Stomach (tissue), 8 donors: ENCODE measurements at regions not wholly inside any gene's neighbourhood (a gene's known extent, or its start where the extent isn't known, plus 50 kb on each side); places are given as distances from the start of the nearest gene placed in this dataset.

Experiments
- DNase-seq, 2 donors: peaks; one replicate each; pipeline versions ENCODE4 v3.0.0 to v3.0.0-alpha.2; 2013 to 2019
- H3K27ac ChIP-seq, 5 donors: fragments of 200-600 bp in 4 of 5; sonication (generic) in 4 of 5; one replicate each; pipeline ENCODE4 v1.5.1; 2013 to 2019; ENCODE audit warnings: mild to moderate bottlenecking in 1 of 5, moderate library complexity in 1 of 5
- H3K27me3 ChIP-seq, 3 donors: fragments of 200-600 bp; sonication (generic); one replicate each; pipeline ENCODE4 v1.5.1; 2017 to 2019; ENCODE audit warnings: mixed run types in 1 of 3
- H3K36me3 ChIP-seq, 4 donors: fragments of 200-600 bp; sonication (generic); 1 replicate in 3 of 4; 2 replicates in 1 of 4; pipeline ENCODE4 v1.5.1; 2016 to 2019
- H3K4me1 ChIP-seq, 4 donors: fragments of 200-600 bp; sonication (generic); one replicate each; pipeline ENCODE4 v1.5.1; 2016 to 2019
- H3K4me3 ChIP-seq, 4 donors: fragments of 200-600 bp; sonication (generic) in 3 of 4; one replicate each; pipeline ENCODE4 v1.5.1; 2016 to 2019; ENCODE audit warnings: mild to moderate bottlenecking in 1 of 4
- H3K9me3 ChIP-seq, 4 donors: fragments of 200-600 bp; sonication (generic); one replicate each; pipeline ENCODE4 v1.5.1; 2016 to 2019
- CTCF ChIP-seq, 7 experiments: fragments of 450-650 bp in 4 of 7; fragments of 200-600 bp in 3 of 7; sonication (generic) in 3 of 7; IDR thresholded peaks; one replicate each; pipeline ENCODE4 v1.5.1; 2016 to 2019; ENCODE audit warnings: antibody characterized with exemption in 7 of 7, control low read depth in 2 of 7, mild to moderate bottlenecking in 1 of 7
- EP300 ChIP-seq: sonication (generic); formaldehyde crosslinking; IDR thresholded peaks from one replicate; pipeline ENCODE4 v1.6.1; 2017; ENCODE audit warnings: antibody characterized with exemption
- POLR2A ChIP-seq, 4 donors: fragments of 450-650 bp; IDR thresholded peaks; one replicate each; pipeline ENCODE4 v1.6.1; 2016; ENCODE audit warnings: antibody characterized with exemption in 4 of 4, control low read depth in 2 of 4, mild to moderate bottlenecking in 1 of 4, moderate library complexity in 1 of 4
- POLR2AphosphoS5 ChIP-seq, 3 donors: sonication (generic); formaldehyde crosslinking; IDR thresholded peaks; one replicate each; pipeline ENCODE4 v1.6.1; 2016; ENCODE audit warnings: antibody characterized with exemption in 3 of 3
- WGBS, 5 donors: extraction: QIAGEN DNeasy Blood & Tissue Kit in 3 of 5; methylation state at CpG; one replicate each; pipeline versions ENCODE4 v1.1.5 to v1.1.7; 2013 to 2018; 5-methylcytosine and 5-hydroxymethylcytosine counted together
- intact Hi-C: fragments of 100-400 bp; cut with DNase I; formaldehyde crosslinking; loops from one replicate; pipeline ENCODE4 v1.15.1; 2023; ENCODE audit warnings: low total_unique reads
- donor health status: healthy with polysubstance abuse.
- donor health status: Bipolar disorder and iron deficiency.
- donor health status: healthy.

- no peak for DNase-seq
- 86 to 89% (median 89%) methylated on average over 4 of the region's 4 CpGs for WGBS, 5 donors
- no peak overlapping the region for H3K4me3 ChIP-seq
- intact Hi-C loops: no loop called here
- no peaks in the 10 kb centered on the region for H3K9me3 ChIP-seq
- H3K4me1 ChIP-seq: no peaks in the 10 kb centered on the region
- no peak overlapping the region for H3K27ac ChIP-seq
- TF ChIP-seq EP300 (no peak), POLR2AphosphoS5 (IDR thresholded peaks at IDR 0.05) (no peak), POLR2A (IDR thresholded peaks at IDR 0.05) (no peak), CTCF (IDR thresholded peaks at IDR 0.05) (no peak)
- no peaks in the 10 kb centered on the region for H3K27me3 ChIP-seq
- no peaks in the 10 kb centered on the region for H3K36me3 ChIP-seq
These were observed 338.7 kb downstream of the IRS2 start for GRCh38 chr13:109447667-109448066.

- no peaks in the 10 kb centered on the region for H3K4me1 ChIP-seq
- intact Hi-C loops: no loop called here
- H3K36me3 ChIP-seq: no peaks in the 10 kb centered on the region
- H3K27ac ChIP-seq: no peak overlapping the region
- DNase-seq: no peak
- TF ChIP-seq POLR2AphosphoS5 (IDR thresholded peaks at IDR 0.05) (no peak), POLR2A (IDR thresholded peaks at IDR 0.05) (no peak), CTCF (IDR thresholded peaks at IDR 0.05) (no peak), EP300 (no peak)
- H3K27me3 ChIP-seq: no peaks in the 10 kb centered on the region
- no peak overlapping the region for H3K4me3 ChIP-seq
- WGBS, 5 donors: 67 to 86% (median 76%) methylated on average over 4 of the region's 4 CpGs
- H3K9me3 ChIP-seq: no peaks in the 10 kb centered on the region
These were observed 346.1 kb downstream of the IRS2 start for GRCh38 chr13:109440320-109440719.

DNA sequence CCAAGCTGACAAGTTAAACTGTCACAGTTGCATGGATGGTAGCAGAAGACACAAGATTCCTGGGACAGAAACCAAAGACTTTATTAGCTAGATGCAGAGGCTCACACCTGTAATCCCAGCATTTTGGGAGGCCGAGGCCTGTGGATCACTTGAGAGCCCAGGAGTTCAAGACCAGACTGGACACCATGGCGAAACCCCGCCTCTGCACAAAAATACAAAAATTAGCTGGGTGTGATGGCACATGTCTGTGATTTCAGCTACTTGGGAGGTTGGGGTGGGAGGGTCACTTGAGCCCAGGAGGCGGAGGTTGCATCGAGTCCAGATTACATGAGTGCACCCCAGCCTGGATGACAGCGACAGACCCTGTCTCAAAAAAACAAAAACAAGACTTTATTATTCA lies 346.6 kb downstream of the IRS2 start:
- no peaks in the 10 kb centered on the region for H3K36me3 ChIP-seq
- H3K27ac ChIP-seq: no peak overlapping the region
- no peak for DNase-seq
- no peaks in the 10 kb centered on the region for H3K9me3 ChIP-seq
- H3K27me3 ChIP-seq: no peaks in the 10 kb centered on the region
- intact Hi-C loops: no loop called here
- 92 to 97% (median 97%) methylated on average over 6 of the region's 6 CpGs for WGBS, 5 donors
- TF ChIP-seq CTCF (IDR thresholded peaks at IDR 0.05) (no peak), POLR2AphosphoS5 (IDR thresholded peaks at IDR 0.05) (no peak), EP300 (no peak), POLR2A (IDR thresholded peaks at IDR 0.05) (no peak)
- no peaks in the 10 kb centered on the region for H3K4me1 ChIP-seq
- H3K4me3 ChIP-seq: no peak overlapping the region

DNA sequence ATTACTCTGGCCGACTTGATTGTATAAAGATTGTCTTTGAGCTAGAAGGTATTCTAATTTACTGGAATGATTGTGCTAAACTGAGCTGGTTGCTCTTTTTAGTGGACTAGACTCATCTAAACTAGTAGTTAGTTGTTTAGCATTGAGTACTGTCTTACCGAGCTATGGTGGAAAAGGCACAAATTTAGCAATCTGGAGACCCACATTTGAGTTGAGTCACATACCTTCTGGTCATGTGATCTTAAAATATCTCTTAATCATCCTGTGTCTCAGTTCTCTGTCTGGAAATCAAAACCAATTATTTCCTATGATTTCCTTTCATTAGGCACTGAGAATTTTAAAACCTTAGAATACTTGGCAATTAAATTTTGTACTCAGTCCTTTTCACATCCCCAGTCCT lies 349.5 kb downstream of the IRS2 start:
- H3K4me3 ChIP-seq: no peak overlapping the region
- H3K4me1 ChIP-seq: no peaks in the 10 kb centered on the region
- H3K27ac ChIP-seq: no peak overlapping the region
- peaks cover 0 to 9% (median 8%) of the 10 kb centered on the region in 4 donors for H3K9me3 ChIP-seq
- H3K27me3 ChIP-seq: no peaks in the 10 kb centered on the region
- no peaks in the 10 kb centered on the region for H3K36me3 ChIP-seq
- no peak for TF ChIP-seq EP300
- no peak for TF ChIP-seq CTCF (IDR thresholded peaks at IDR 0.05)
- no peak for TF ChIP-seq POLR2AphosphoS5 (IDR thresholded peaks at IDR 0.05)
- TF ChIP-seq POLR2A (IDR thresholded peaks at IDR 0.05): no peak
- intact Hi-C loops: no loop called here
- WGBS, 5 donors: 70 to 85% (median 82%) methylated on average over 2 of the region's 2 CpGs
- no peak for DNase-seq
